ENCODE measurements at regions not wholly inside any gene's neighbourhood (a gene's known extent, or its start where the extent isn't known, plus 50 kb on each side); places are given as distances from the start of the nearest gene placed in this dataset.

- TF ChIP-seq CTCF (conservative IDR thresholded peaks at IDR 0.05): no peak
- no peaks in the 10 kb centered on the region for H3K36me3 Mint-ChIP-seq
These were observed 488.7 kb upstream of the NRSN1 start for GRCh38 chr6:23637296-23637695.

GRCh38 chr6:23642849-23643248 is 483.2 kb upstream of the NRSN1 start:
- Mint-ChIP-seq H3K27ac (no peak overlapping the region), H3K27me3 (peaks cover 3% of the 10 kb centered on the region)

More at GRCh38 chr6:23637296-23637695, 488.7 kb upstream of the NRSN1 start:
- peaks cover 5% of the 10 kb centered on the region for H3K4me1 Mint-ChIP-seq (ENCODE audit: unreplicated experiment)
- H3K9me3 Mint-ChIP-seq: no peaks in the 10 kb centered on the region
- H3K27me3 Mint-ChIP-seq: peaks cover 3% of the 10 kb centered on the region
- no peak for DNase-seq (ENCODE audit: extremely low spot score, unreplicated experiment)
- H3K4me3 Mint-ChIP-seq: no peak overlapping the region
- H3K27ac Mint-ChIP-seq: no peak overlapping the region

GRCh38 chr6:23647045-23647444 is 479.0 kb upstream of the NRSN1 start:
- no peaks in the 10 kb centered on the region for H3K27me3 Mint-ChIP-seq
- H3K4me1 Mint-ChIP-seq (ENCODE audit: unreplicated experiment): peaks cover 31% of the 10 kb centered on the region
- no peak for DNase-seq (ENCODE audit: extremely low spot score, unreplicated experiment)
- no peaks in the 10 kb centered on the region for H3K36me3 Mint-ChIP-seq
- TF ChIP-seq CTCF (conservative IDR thresholded peaks at IDR 0.05): no peak
- no peak overlapping the region for H3K27ac Mint-ChIP-seq
- H3K9me3 Mint-ChIP-seq: no peaks in the 10 kb centered on the region
- H3K4me3 Mint-ChIP-seq: no peak overlapping the region

More at GRCh38 chr6:23642849-23643248, 483.2 kb upstream of the NRSN1 start:
- Mint-ChIP-seq H3K4me1 (ENCODE audit: unreplicated experiment) (peaks cover 10% of the 10 kb centered on the region), H3K4me3 (peak overlapping the region; percentile 16), H3K9me3 (no peaks in the 10 kb centered on the region), H3K36me3 (no peaks in the 10 kb centered on the region)
- no peak for DNase-seq (ENCODE audit: extremely low spot score, unreplicated experiment)
- TF ChIP-seq CTCF (conservative IDR thresholded peaks at IDR 0.05): no peak

- Mint-ChIP-seq H3K27me3 (no peaks in the 10 kb centered on the region), H3K4me1 (ENCODE audit: unreplicated experiment) (peaks cover 31% of the 10 kb centered on the region), H3K36me3 (no peaks in the 10 kb centered on the region), H3K9me3 (no peaks in the 10 kb centered on the region), H3K4me3 (peak overlapping the region; percentile 39), H3K27ac (peak overlapping the region; percentile 40)
- TF ChIP-seq CTCF (conservative IDR thresholded peaks at IDR 0.05): no peak
- no peak for DNase-seq (ENCODE audit: extremely low spot score, unreplicated experiment)
These were observed 475.3 kb upstream of the NRSN1 start for GRCh38 chr6:23650676-23651075.

- Mint-ChIP-seq H3K4me1 (ENCODE audit: unreplicated experiment) (peaks cover 48% of the 10 kb centered on the region), H3K27me3 (no peaks in the 10 kb centered on the region), H3K9me3 (no peaks in the 10 kb centered on the region), H3K27ac (no peak overlapping the region), H3K4me3 (no peak overlapping the region), H3K36me3 (no peaks in the 10 kb centered on the region)
- TF ChIP-seq CTCF (conservative IDR thresholded peaks at IDR 0.05): no peak
- DNase-seq (ENCODE audit: extremely low spot score, unreplicated experiment): no peak
These were observed 471.3 kb upstream of the NRSN1 start for GRCh38 chr6:23654745-23655144.

DNA sequence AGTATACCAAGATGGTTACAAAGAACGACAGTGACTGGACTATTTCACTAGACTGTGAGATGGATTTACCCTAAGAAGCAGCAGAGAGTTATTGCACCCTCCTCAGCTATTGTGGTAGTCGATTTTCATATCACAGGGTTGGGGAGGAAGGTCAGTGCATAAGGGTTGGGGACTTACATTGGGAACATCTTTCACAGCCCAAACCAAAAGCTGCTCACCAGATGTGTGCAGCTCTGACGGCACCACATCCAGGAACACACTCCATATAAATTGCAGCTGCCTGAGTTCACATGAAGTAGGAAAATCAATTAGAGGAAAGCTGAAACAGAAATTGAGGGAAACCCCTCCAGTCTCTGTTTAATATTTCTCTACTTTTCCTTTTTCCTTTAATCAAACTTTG is 470.5 kb upstream of the NRSN1 start:
- Mint-ChIP-seq H3K27me3 (no peaks in the 10 kb centered on the region), H3K9me3 (no peaks in the 10 kb centered on the region), H3K4me3 (no peak overlapping the region), H3K27ac (no peak overlapping the region), H3K4me1 (ENCODE audit: unreplicated experiment) (peaks cover 44% of the 10 kb centered on the region), H3K36me3 (no peaks in the 10 kb centered on the region)
- no peak for DNase-seq (ENCODE audit: extremely low spot score, unreplicated experiment)
- TF ChIP-seq CTCF (conservative IDR thresholded peaks at IDR 0.05): no peak

All from type B pancreatic cell (in vitro differentiated cells).